ENCODE measurements at regions not wholly inside any gene's neighbourhood (a gene's known extent, or its start where the extent isn't known, plus 50 kb on each side); places are given as distances from the start of the nearest gene placed in this dataset.

- Mint-ChIP-seq H3K27me3 (no peaks in the 10 kb centered on the region), H3K9me3 (peaks cover 5% of the 10 kb centered on the region), H3K4me3 (no peak overlapping the region), H3K36me3 (ENCODE audit: low read depth) (no peaks in the 10 kb centered on the region), H3K4me1 (ENCODE audit: low read depth) (no peaks in the 10 kb centered on the region), H3K27ac (no peak overlapping the region)
- Histone ChIP-seq H3K27ac (ENCODE audit: low read depth in 1 of 2, low read length in 2 of 2) (no peak overlapping the region), H3K9me3 (ENCODE audit: control insufficient read depth in 1 of 2, insufficient read depth in 1 of 2, low read length in 2 of 2) (peaks cover 7 to 17% of the 10 kb centered on the region in 2 experiments), H3K4me3 (ENCODE audit: low read length) (no peak overlapping the region), H3K36me3 (ENCODE audit: insufficient read depth, low read length) (no peaks in the 10 kb centered on the region), H3K27me3 (ENCODE audit: control insufficient read depth in 1 of 2, insufficient read depth in 2 of 2, low read length in 2 of 2) (no peaks in the 10 kb centered on the region), H3K4me1 (ENCODE audit: insufficient read depth, low read length) (no peaks in the 10 kb centered on the region)
- ATAC-seq (ENCODE audit: poor library complexity) (no peak), DNase-seq (no peak)
- no peak for TF ChIP-seq CTCF (IDR thresholded peaks at IDR 0.05)
- ChIA-PET CTCF (no interaction called here), POLR2A (no interaction called here)
- intact Hi-C loops (cut with DNase I, micrococcal nuclease) = no loop called here
Measured at GRCh38 chr15:46848704-46849103, 868.6 kb upstream of the SEMA6D start.

GRCh38 chr15:46853600-46853999 is 863.7 kb upstream of the SEMA6D start:
- Histone ChIP-seq H3K4me1 (ENCODE audit: insufficient read depth, low read length) (no peaks in the 10 kb centered on the region), H3K4me3 (ENCODE audit: low read length) (no peak overlapping the region), H3K9me3 (ENCODE audit: control insufficient read depth in 1 of 2, insufficient read depth in 1 of 2, low read length in 2 of 2) (no peaks in the 10 kb centered on the region), H3K27ac (ENCODE audit: low read depth in 1 of 2, low read length in 2 of 2) (no peak overlapping the region), H3K27me3 (ENCODE audit: control insufficient read depth in 1 of 2, insufficient read depth in 2 of 2, low read length in 2 of 2) (no peaks in the 10 kb centered on the region), H3K36me3 (ENCODE audit: insufficient read depth, low read length) (no peaks in the 10 kb centered on the region)
- no peaks in the 10 kb centered on the region for H3K36me3 Mint-ChIP-seq (ENCODE audit: low read depth)
- intact Hi-C loops (cut with DNase I, micrococcal nuclease) = no loop called here
- ChIA-PET POLR2A (no interaction called here), CTCF (no interaction called here)
- no peaks in the 10 kb centered on the region for H3K27me3 Mint-ChIP-seq
- no peak for ATAC-seq (ENCODE audit: poor library complexity)
- no peaks in the 10 kb centered on the region for H3K4me1 Mint-ChIP-seq (ENCODE audit: low read depth)
- H3K9me3 Mint-ChIP-seq = peaks cover 9% of the 10 kb centered on the region
- H3K4me3 Mint-ChIP-seq = no peak overlapping the region
- no peak overlapping the region for H3K27ac Mint-ChIP-seq
- TF ChIP-seq CTCF (IDR thresholded peaks at IDR 0.05) = no peak
- no peak for DNase-seq

- ChIA-PET POLR2A (no interaction called here), CTCF (no interaction called here)
- Mint-ChIP-seq H3K4me3 (no peak overlapping the region), H3K9me3 (peaks cover 9% of the 10 kb centered on the region), H3K4me1 (ENCODE audit: low read depth) (no peaks in the 10 kb centered on the region), H3K27ac (no peak overlapping the region), H3K36me3 (ENCODE audit: low read depth) (no peaks in the 10 kb centered on the region), H3K27me3 (no peaks in the 10 kb centered on the region)
- no peak for DNase-seq
- no peak overlapping the region for H3K4me3 ChIP-seq (ENCODE audit: low read length)
- no peaks in the 10 kb centered on the region for H3K36me3 ChIP-seq (ENCODE audit: insufficient read depth, low read length)
- no peaks in the 10 kb centered on the region for H3K27me3 ChIP-seq (ENCODE audit: control insufficient read depth in 1 of 2, insufficient read depth in 2 of 2, low read length in 2 of 2)
- TF ChIP-seq CTCF (IDR thresholded peaks at IDR 0.05) = no peak
- H3K4me1 ChIP-seq (ENCODE audit: insufficient read depth, low read length) = no peaks in the 10 kb centered on the region
- intact Hi-C loops (cut with DNase I, micrococcal nuclease) = no loop called here
- no peak overlapping the region for H3K27ac ChIP-seq (ENCODE audit: low read depth in 1 of 2, low read length in 2 of 2)
- no peaks in the 10 kb centered on the region for H3K9me3 ChIP-seq (ENCODE audit: control insufficient read depth in 1 of 2, insufficient read depth in 1 of 2, low read length in 2 of 2)
- ATAC-seq (ENCODE audit: poor library complexity) = no peak
Measured at GRCh38 chr15:46854564-46854963, 862.7 kb upstream of the SEMA6D start.

Measured in CD4-positive, alpha-beta T cell (primary cell).